Gastrocnemius medialis (tissue), 4 donors: ENCODE measurements at regions not wholly inside any gene's neighbourhood (a gene's known extent, or its start where the extent isn't known, plus 50 kb on each side); places are given as distances from the start of the nearest gene placed in this dataset.

ENCODE experiments used
- ATAC-seq, 2 donors: fragments of 150-250 bp; one replicate each; pipeline ENCODE4 v1.9.1; 2016
- DNase-seq, 2 donors: peaks; one replicate each; pipeline ENCODE4 v3.0.0-alpha.2; 2019
- H3K27ac ChIP-seq, 4 donors: fragments of 200-600 bp; sonication (generic); 1 replicate in 1 of 4; 2 replicates in 3 of 4; pipeline ENCODE4 v1.5.1; 2016 to 2018; ENCODE audit warnings: mild to moderate bottlenecking in 2 of 4, moderate library complexity in 1 of 4
- H3K27me3 ChIP-seq, 3 donors: fragments of 200-600 bp; sonication (generic) in 2 of 3; 1 replicate in 1 of 3; 2 replicates in 2 of 3; pipeline versions ENCODE4 v1.5.1 to v1.6.0; 2016 to 2019; ENCODE audit warnings: mild to moderate bottlenecking in 1 of 3, moderate library complexity in 1 of 3
- H3K36me3 ChIP-seq, 2 donors: fragments of 200-600 bp; sonication (generic) in 1 of 2; one replicate each; pipeline ENCODE4 v1.5.1; 2017 to 2018
- H3K4me1 ChIP-seq, 2 donors: fragments of 200-600 bp; sonication (generic) in 1 of 2; one replicate each; pipeline ENCODE4 v1.5.1; 2016 to 2017; ENCODE audit warnings: mild to moderate bottlenecking in 2 of 2
- H3K4me3 ChIP-seq, 4 donors: fragments of 200-600 bp; sonication (generic) in 3 of 4; 1 replicate in 1 of 4; 2 replicates in 3 of 4; pipeline ENCODE4 v1.5.1; 2016 to 2019; ENCODE audit warnings: mild to moderate bottlenecking in 2 of 4
- H3K9me3 ChIP-seq, 3 donors: fragments of 200-600 bp; sonication (generic) in 2 of 3; 1 replicate in 1 of 3; 2 replicates in 2 of 3; pipeline ENCODE4 v1.5.1; 2016 to 2019
- POLR2A ChIP-seq, 2 donors: fragments of 450-650 bp; IDR thresholded peaks; one replicate each; pipeline ENCODE4 v1.6.1; 2017; ENCODE audit warnings: antibody characterized with exemption in 2 of 2, mild to moderate bottlenecking in 2 of 2, moderate library complexity in 2 of 2
- in situ Hi-C, 4 donors: fragments of 200-750 bp; cut with MboI; loops; one replicate each; pipeline versions ENCODE4 v1.15.0 to v1.8.0; 2017; ENCODE audit warnings: low sequenced_read_pairs in 4 of 4
- intact Hi-C: fragments of 100-400 bp; cut with DNase I; formaldehyde crosslinking; loops from one replicate; pipeline ENCODE4 v1.15.1; 2023; ENCODE audit warnings: low total_unique reads
- TF ChIP-seq, protein P1 (sequence below), 5 experiments: fragments of 450-650 bp in 3 of 5; fragments of 200-600 bp in 2 of 5; sonication (generic) in 2 of 5; IDR thresholded peaks in 4 of 5; conservative IDR thresholded peaks in 1 of 5; 1 replicate in 4 of 5; 2 replicates in 1 of 5; pipeline ENCODE4 v1.5.1; 2016 to 2019; ENCODE audit warnings: antibody characterized with exemption in 5 of 5, mild to moderate bottlenecking in 3 of 5, moderate library complexity in 3 of 5

DNA sequence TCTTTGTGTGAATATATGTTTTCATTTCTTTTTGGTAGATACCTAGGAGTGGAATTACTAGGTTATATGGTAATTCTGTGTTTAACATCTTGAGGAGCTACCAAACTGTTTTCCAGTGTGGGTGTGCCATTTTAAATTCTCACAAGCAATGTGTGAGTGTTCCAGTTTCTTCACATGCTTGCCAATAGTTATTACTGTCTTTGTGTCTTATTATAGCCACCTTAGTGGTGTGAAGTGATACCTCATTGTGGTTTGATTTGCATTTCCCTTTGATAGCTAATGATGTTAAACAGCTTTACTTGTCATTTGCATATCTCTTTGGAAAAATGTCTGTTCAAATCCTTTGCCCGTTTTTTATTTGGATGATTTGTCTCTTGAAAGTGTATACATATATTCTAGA, 513.0 kb downstream of the TMEM38B start:
- no peak for DNase-seq
- in situ Hi-C loops, result no loop called here

DNA sequence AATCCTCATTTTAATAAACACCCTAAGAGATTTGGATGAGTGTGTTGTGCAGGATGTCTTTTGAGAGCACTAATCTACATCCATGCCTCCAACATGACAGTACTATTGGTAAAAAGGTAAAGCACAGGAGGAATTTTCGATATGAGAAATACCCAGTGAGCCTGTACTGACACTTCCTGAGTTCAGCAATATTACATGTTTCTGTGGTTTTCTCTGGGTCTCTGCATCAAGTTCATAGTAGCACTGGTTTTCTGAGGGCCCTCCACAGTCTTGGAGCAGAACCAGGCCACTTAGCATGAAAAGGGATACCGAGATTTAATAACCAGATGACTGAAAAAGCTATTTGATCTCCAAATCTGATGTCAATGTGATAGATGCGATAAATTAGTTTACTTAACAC, 524.1 kb downstream of the TMEM38B start:
- Histone ChIP-seq H3K36me3 (no peaks in the 10 kb centered on the region), H3K27me3 (no peaks in the 10 kb centered on the region), H3K4me1 (no peaks in the 10 kb centered on the region), H3K27ac (no peak overlapping the region), H3K9me3 (no peaks in the 10 kb centered on the region), H3K4me3 (no peak overlapping the region)
- no peak for ATAC-seq
- TF ChIP-seq, protein P1, sequence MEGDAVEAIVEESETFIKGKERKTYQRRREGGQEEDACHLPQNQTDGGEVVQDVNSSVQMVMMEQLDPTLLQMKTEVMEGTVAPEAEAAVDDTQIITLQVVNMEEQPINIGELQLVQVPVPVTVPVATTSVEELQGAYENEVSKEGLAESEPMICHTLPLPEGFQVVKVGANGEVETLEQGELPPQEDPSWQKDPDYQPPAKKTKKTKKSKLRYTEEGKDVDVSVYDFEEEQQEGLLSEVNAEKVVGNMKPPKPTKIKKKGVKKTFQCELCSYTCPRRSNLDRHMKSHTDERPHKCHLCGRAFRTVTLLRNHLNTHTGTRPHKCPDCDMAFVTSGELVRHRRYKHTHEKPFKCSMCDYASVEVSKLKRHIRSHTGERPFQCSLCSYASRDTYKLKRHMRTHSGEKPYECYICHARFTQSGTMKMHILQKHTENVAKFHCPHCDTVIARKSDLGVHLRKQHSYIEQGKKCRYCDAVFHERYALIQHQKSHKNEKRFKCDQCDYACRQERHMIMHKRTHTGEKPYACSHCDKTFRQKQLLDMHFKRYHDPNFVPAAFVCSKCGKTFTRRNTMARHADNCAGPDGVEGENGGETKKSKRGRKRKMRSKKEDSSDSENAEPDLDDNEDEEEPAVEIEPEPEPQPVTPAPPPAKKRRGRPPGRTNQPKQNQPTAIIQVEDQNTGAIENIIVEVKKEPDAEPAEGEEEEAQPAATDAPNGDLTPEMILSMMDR (IDR thresholded peaks at IDR 0.05 in 4 of 5, conservative IDR thresholded peaks at IDR 0.05 in 1 of 5), result no peak
- no peak for TF ChIP-seq POLR2A (IDR thresholded peaks at IDR 0.05)
- in situ Hi-C loops (no loop called here), intact Hi-C loops (no loop called here)
- DNase-seq, result no peak

More for the DNA sequence above, 513.0 kb downstream of the TMEM38B start:
- H3K9me3 ChIP-seq, result no peaks in the 10 kb centered on the region
- no peaks in the 10 kb centered on the region for H3K27me3 ChIP-seq
- TF ChIP-seq, protein P1 (IDR thresholded peaks at IDR 0.05 in 4 of 5, conservative IDR thresholded peaks at IDR 0.05 in 1 of 5), result no peak
- TF ChIP-seq POLR2A (IDR thresholded peaks at IDR 0.05), result no peak
- no peak overlapping the region for H3K4me3 ChIP-seq
- H3K36me3 ChIP-seq, result no peaks in the 10 kb centered on the region
- ATAC-seq, result no peak
- H3K4me1 ChIP-seq, result no peaks in the 10 kb centered on the region
- no peak overlapping the region for H3K27ac ChIP-seq
- intact Hi-C loops, result no loop called here

- ATAC-seq (no peak), DNase-seq (no peak)
- TF ChIP-seq, protein P1 (IDR thresholded peaks at IDR 0.05 in 4 of 5, conservative IDR thresholded peaks at IDR 0.05 in 1 of 5), result no peak
- no peak for TF ChIP-seq POLR2A (IDR thresholded peaks at IDR 0.05)
- no peaks in the 10 kb centered on the region for H3K36me3 ChIP-seq
- no peak overlapping the region for H3K27ac ChIP-seq
- intact Hi-C loops, result no loop called here
- H3K9me3 ChIP-seq, result no peaks in the 10 kb centered on the region
- H3K4me1 ChIP-seq, result no peaks in the 10 kb centered on the region
- in situ Hi-C loops, result no loop called here
- no peaks in the 10 kb centered on the region for H3K27me3 ChIP-seq
- no peak overlapping the region for H3K4me3 ChIP-seq
These were observed 524.5 kb downstream of the TMEM38B start for GRCh38 chr9:106218854-106219253.

GRCh38 chr9:106220415-106220814, 526.1 kb downstream of the TMEM38B start:
- no peak for ATAC-seq
- intact Hi-C loops, result no loop called here

More at GRCh38 chr9:106220415-106220814, 526.1 kb downstream of the TMEM38B start:
- Histone ChIP-seq H3K27ac (no peak overlapping the region), H3K9me3 (no peaks in the 10 kb centered on the region), H3K4me3 (no peak overlapping the region), H3K36me3 (no peaks in the 10 kb centered on the region), H3K27me3 (no peaks in the 10 kb centered on the region), H3K4me1 (no peaks in the 10 kb centered on the region)
- no peak for TF ChIP-seq POLR2A (IDR thresholded peaks at IDR 0.05)
- TF ChIP-seq, protein P1 (IDR thresholded peaks at IDR 0.05 in 4 of 5, conservative IDR thresholded peaks at IDR 0.05 in 1 of 5), result no peak
- DNase-seq, result no peak
- in situ Hi-C loops, result no loop called here
